OCI-LY7 (cell line): ENCODE measurements at regions not wholly inside any gene's neighbourhood (a gene's known extent, or its start where the extent isn't known, plus 50 kb on each side); places are given as distances from the start of the nearest gene placed in this dataset.

ENCODE experiments used
- CTCF ChIP-seq: fragments of 200-600 bp; sonication (generic); conservative IDR thresholded peaks from 2 replicates; pipeline ENCODE4 v1.5.1; 2014; ENCODE audit warnings: mild to moderate bottlenecking, antibody characterized with exemption, low read length, moderate library complexity, mixed read lengths
- EZH2phosphoT487 ChIP-seq: fragments of 200-600 bp; sonication (generic); IDR thresholded peaks from 2 replicates; pipeline ENCODE4 v1.6.1; 2018; ENCODE audit warnings: low read depth, borderline replicate concordance, mild to moderate bottlenecking, mixed run types, antibody characterized with exemption, low read length, moderate library complexity, mixed read lengths

GRCh38 chr12:114740448-114740847, 56.5 kb upstream of the TBX3 start:
- TF ChIP-seq CTCF = no peak
- TF ChIP-seq EZH2phosphoT487 = no peak
